ENCODE measurements at regions not wholly inside any gene's neighbourhood (a gene's known extent, or its start where the extent isn't known, plus 50 kb on each side); places are given as distances from the start of the nearest gene placed in this dataset.

GRCh38 chr4:84218031-84218430 is 281.1 kb downstream of the NKX6-1 start:
- ChIA-PET POLR2A (ENCODE audit: unreplicated experiment) (no interaction called here), CTCF (no interaction called here)
- no peaks in the 10 kb centered on the region for H3K27me3 ChIP-seq (ENCODE audit: control insufficient read depth, insufficient read depth, low read length)
- H2BK120ac ChIP-seq (ENCODE audit: low read depth, low read length): no peak overlapping the region
- TF ChIP-seq BHLHE40 (IDR thresholded peaks at IDR 0.05; ENCODE audit: low read depth, low read length) (no peak), CEBPB (IDR thresholded peaks at IDR 0.05; ENCODE audit: low read depth, low read length) (no peak), RAD21 (IDR thresholded peaks at IDR 0.05; ENCODE audit: low read length) (no peak), ELK1 (IDR thresholded peaks at IDR 0.05; ENCODE audit: borderline replicate concordance, low read depth, low read length) (no peak), CTCF (conservative IDR thresholded peaks at IDR 0.05; ENCODE audit: low read depth, low read length) (no peak), MAZ (IDR thresholded peaks at IDR 0.05; ENCODE audit: borderline replicate concordance, low read depth, low read length) (no peak), NFE2L2 (IDR thresholded peaks at IDR 0.05; ENCODE audit: low read depth, low read length) (no peak), SMC3 (IDR thresholded peaks at IDR 0.05; ENCODE audit: low read depth, low read length) (no peak)
- no peak overlapping the region for H2AK5ac ChIP-seq (ENCODE audit: low read depth, low read length)
- dilution Hi-C loops (cut with HindIII; ENCODE audit: low sequenced_read_pairs, unreplicated experiment): no loop called here
- H3K4me1 ChIP-seq (ENCODE audit: control insufficient read depth, insufficient read depth, low read length): no peaks in the 10 kb centered on the region
- BruUV-seq (replicated peaks): no TSS peak
- no peak overlapping the region for H3K56ac ChIP-seq (ENCODE audit: extremely low read depth, insufficient read depth, low read length)
- no peak overlapping the region for H4K91ac ChIP-seq (ENCODE audit: insufficient read depth, low read depth, low read length)
- DNase-seq (no peak), ATAC-seq (ENCODE audit: low read depth) (no peak)
- intact Hi-C loops (cut with micrococcal nuclease): no loop called here
- no peak overlapping the region for H2BK5ac ChIP-seq (ENCODE audit: low read depth, low read length, poor library complexity, severe bottlenecking)
- H3K9ac ChIP-seq (ENCODE audit: low read depth, low read length): no peak overlapping the region
- no peaks in the 10 kb centered on the region for H3K9me1 ChIP-seq (ENCODE audit: insufficient read depth, low read length)
- no peaks in the 10 kb centered on the region for H4K20me1 ChIP-seq (ENCODE audit: insufficient read depth, low read length)
- H3K36me3 ChIP-seq (ENCODE audit: control insufficient read depth, insufficient read depth, low read length): no peaks in the 10 kb centered on the region
- no peak overlapping the region for H3K14ac ChIP-seq (replicated peaks; ENCODE audit: low read depth, low read length)
- WGBS, 2 experiments (ENCODE audit: extremely low coverage in 2 of 2, insufficient read length in 1 of 2): no CpG with 5 or more reads among the region's 9 CpGs
- no peak overlapping the region for H3K4me3 ChIP-seq (ENCODE audit: insufficient read depth, low read depth, low read length)
- H3K9me3 ChIP-seq (ENCODE audit: control insufficient read depth, insufficient read depth, low read length): no peaks in the 10 kb centered on the region
- no peak overlapping the region for H2BK15ac ChIP-seq (ENCODE audit: low read depth, low read length)
- no peak overlapping the region for H2AK9ac ChIP-seq (replicated peaks; ENCODE audit: low read depth, low read length, poor library complexity)
- no peak overlapping the region for H4K8ac ChIP-seq (ENCODE audit: low read depth in 2 of 2, low read length in 2 of 2)
- H2BK20ac ChIP-seq (ENCODE audit: low read depth, low read length): no peak overlapping the region
- no peak overlapping the region for H3K4ac ChIP-seq (ENCODE audit: low read depth, low read length)
- no peak overlapping the region for H3K23ac ChIP-seq (ENCODE audit: low read depth, low read length)
- no peak overlapping the region for H3K27ac ChIP-seq (ENCODE audit: insufficient read depth, low read length)
- H3K79me1 ChIP-seq (ENCODE audit: low read depth in 1 of 2, low read length in 2 of 2): no peaks in the 10 kb centered on the region
- in situ Hi-C loops (cut with MboI; ENCODE audit: low sequenced_read_pairs): no loop called here
- H3K4me2 ChIP-seq (ENCODE audit: low read depth, low read length): no peak overlapping the region
- no peak overlapping the region for H4K5ac ChIP-seq (ENCODE audit: low read depth, low read length)
- H3K18ac ChIP-seq (ENCODE audit: low read depth, low read length): no peak overlapping the region
- peak overlapping the region; percentile 15 for H2AFZ ChIP-seq (replicated peaks; ENCODE audit: low read length, poor library complexity)

Measured in IMR-90 (cell line).